GM13977 (cell line): ENCODE measurements at regions not wholly inside any gene's neighbourhood (a gene's known extent, or its start where the extent isn't known, plus 50 kb on each side); places are given as distances from the start of the nearest gene placed in this dataset.

ENCODE experiments used
- DNase-seq: peaks from one replicate; pipeline ENCODE4 v3.0.0; 2012; ENCODE audit warnings: low spot score
- CTCF ChIP-seq: IDR thresholded peaks from 2 replicates; pipeline ENCODE4 v1.5.1; 2012; ENCODE audit warnings: mild to moderate bottlenecking, control low read depth; ENCODE audit not compliant: insufficient read depth; ENCODE audit errors: extremely low read depth, missing control alignments
- in situ Hi-C: fragments of 300-500 bp; cut with MboI; formaldehyde crosslinking; loops from one replicate; pipeline ENCODE4 v1.12.0; 2022; ENCODE audit warnings: low sequenced_read_pairs, low pct_unique_long_range_greater_than_20kb, mixed read lengths, inconsistent platforms; ENCODE audit not compliant: unreplicated experiment

- in situ Hi-C loops: no loop called here
- TF ChIP-seq CTCF: no peak
Observed at GRCh38 chr2:139360654-139361053, 580.5 kb upstream of the NXPH2 start.

GRCh38 chr2:139359818-139360217 lies 579.6 kb upstream of the NXPH2 start:
- in situ Hi-C loops: no loop called here
- no peak for DNase-seq
- no peak for TF ChIP-seq CTCF

More at GRCh38 chr2:139360654-139361053, 580.5 kb upstream of the NXPH2 start:
- DNase-seq: no peak

GRCh38 chr2:139357972-139358371 lies 577.8 kb upstream of the NXPH2 start:
- no peak for TF ChIP-seq CTCF
- in situ Hi-C loops: no loop called here
- no peak for DNase-seq

GRCh38 chr2:139354518-139354917 lies 574.3 kb upstream of the NXPH2 start:
- no peak for TF ChIP-seq CTCF
- in situ Hi-C loops: no loop called here
- no peak for DNase-seq

GRCh38 chr2:139353874-139354273 lies 573.7 kb upstream of the NXPH2 start:
- in situ Hi-C loops: no loop called here
- TF ChIP-seq CTCF: peak; percentile 7
- no peak for DNase-seq

GRCh38 chr2:139317259-139317658 lies 537.1 kb upstream of the NXPH2 start:
- no peak for TF ChIP-seq CTCF
- in situ Hi-C loops: no loop called here
- no peak for DNase-seq

- DNase-seq: no peak
- in situ Hi-C loops: no loop called here
- no peak for TF ChIP-seq CTCF
Observed at GRCh38 chr2:139314059-139314458, 533.9 kb upstream of the NXPH2 start.
